IPS-NIHi7 (cell line): ENCODE measurements at regions not wholly inside any gene's neighbourhood (a gene's known extent, or its start where the extent isn't known, plus 50 kb on each side); places are given as distances from the start of the nearest gene placed in this dataset.
A peak's percentile ranks its signal among the peaks of the same experiment; 100 is the strongest.

Experiments used
- DNase-seq: peaks from one replicate; pipeline ENCODE4 v3.0.0; 2012; ENCODE audit warnings: mixed read lengths; ENCODE audit errors: extremely low spot score

DNA sequence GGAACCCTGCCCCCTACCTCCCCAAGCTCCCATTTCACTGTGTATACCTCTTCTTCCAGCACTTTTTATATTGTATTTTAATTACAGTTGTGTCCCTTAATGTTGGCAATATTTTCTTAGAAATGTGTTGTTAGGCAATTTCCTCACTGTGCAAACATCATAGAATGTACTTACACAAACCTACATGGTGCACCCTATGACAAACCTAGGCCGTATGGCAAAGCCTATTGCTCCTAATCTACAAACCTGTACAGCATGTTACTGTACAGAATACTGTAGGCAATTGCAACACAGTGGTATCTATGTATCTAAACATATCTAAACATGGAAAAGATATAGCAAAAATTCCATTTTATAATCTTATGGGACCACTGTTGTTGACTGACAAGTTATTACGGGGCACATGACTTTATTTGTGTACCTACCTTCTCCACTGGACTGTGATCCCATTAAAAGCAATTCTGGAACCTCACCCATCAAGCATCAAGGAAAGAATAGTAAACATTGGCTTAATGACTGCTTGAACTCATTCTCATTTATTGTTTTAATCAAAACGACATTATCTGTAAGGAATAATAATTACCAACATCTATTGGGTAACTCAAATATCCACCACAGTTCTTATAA, 1641.5 kb upstream of the ZEB2 start:
- no peak for DNase-seq

DNA sequence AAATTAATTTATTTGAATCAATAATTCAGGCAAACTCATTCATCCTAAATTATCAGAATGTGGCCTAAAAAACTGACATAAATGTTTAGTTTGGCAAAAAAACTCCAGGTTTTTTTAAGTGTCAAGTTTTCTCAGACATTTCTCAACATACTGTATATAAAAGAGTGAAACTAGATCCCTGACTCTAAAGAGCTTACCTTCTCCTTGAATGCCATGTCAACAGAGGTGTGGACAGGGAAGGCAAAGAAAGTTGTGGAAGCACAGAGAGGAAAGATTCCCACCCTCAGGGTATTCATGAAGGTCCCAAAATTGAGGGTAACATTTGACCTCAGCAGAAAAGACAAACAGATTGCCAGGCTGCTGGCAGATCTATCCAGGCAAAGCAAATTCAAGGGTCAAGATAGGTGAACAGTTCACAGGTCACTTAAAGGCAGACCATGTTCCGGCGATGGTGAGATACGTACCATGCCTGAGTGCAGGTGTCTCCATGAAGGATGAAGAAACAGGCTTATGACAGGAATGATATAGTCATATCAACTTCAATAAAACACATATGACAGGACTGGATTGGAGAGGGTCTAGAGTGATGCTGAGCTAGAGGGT, 1638.3 kb upstream of the ZEB2 start:
- DNase-seq = no peak

DNA sequence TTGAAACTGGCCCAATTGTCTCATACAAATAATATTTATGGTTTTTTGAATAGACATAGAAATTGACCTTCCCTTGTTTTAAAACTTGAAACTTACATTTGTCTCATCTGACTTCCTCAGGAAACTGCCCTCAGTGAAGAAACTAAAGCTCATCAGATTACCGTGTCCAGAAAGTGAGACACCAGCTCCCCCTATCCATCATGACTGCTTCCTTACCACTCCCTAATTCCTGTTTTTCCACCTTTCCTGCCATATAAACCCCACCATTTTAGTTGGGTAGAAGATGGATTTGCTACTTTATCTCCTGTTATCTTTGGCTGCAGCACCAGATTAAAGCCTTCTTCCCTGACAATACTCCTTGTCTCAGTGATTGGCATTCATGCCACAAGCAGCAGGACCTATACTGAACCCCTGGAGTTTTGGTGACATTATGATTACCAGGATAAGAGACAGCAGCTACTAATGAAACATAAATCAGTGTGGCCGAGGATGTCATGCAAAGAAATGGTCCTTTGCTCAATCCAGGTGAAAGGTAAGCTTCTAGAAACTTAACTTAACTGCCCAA, 1627.6 kb upstream of the ZEB2 start:
- DNase-seq = peak; percentile 11

DNA sequence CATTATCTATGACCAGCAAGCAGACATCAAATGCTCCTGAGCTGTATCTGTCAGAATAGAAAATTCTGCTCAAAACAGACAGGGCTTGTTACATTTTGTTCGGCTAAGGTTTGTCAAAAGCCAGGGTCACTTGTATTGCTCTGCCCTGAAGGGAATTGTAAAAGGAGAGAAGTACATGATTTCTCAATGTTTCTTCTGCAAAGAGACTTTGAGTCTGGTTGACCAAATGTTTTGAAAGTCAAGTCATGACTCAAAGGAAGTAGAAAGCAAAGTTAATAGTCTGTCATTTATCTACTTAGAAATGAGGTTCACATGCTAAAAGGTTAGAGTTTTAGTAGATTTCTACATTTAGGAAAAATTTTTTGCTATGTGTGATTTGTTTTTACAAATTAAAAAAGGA, 1624.1 kb upstream of the ZEB2 start:
- DNase-seq = no peak

GRCh38 chr2:146138820-146139219, 1618.9 kb upstream of the ZEB2 start:
- no peak for DNase-seq

DNA sequence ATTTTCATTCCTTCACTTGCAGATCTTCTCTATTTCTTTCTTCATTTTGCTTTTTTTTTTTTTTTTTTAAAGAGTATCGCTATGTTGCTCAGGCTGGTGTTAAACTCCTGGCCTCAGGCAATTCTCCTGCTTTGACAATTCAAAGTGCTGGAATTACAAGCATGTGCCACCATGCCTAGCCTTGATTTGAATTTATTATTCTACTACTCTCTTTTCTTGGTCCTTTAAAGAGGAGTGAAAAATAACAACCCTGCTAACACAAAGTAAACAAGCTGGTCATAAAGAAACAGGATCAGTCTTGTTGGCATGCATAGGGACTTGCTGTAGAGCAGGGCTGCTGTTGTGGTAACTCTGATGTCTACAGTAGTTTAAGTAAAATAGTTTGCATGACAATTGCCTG, 1615.3 kb upstream of the ZEB2 start:
- peak; percentile 12 for DNase-seq

DNA sequence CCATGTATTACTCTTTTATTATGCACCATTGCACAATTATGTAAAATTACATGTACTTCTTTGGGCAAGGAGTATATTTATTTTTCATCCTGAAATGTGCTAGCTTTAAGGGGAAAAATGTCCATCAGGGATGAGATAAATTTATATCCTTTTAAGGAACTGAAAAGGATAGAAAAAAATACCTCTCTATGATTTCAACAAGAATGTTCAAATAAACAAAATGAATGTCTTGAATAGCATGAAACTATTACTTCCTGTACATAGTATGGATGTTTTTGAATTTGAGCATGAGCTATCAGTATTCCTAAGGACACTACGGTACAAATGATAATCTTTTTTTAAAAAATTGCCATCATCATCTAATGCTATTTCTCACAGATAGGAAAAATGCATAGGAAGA, 1611.9 kb upstream of the ZEB2 start:
- DNase-seq = no peak

GRCh38 chr2:146131048-146131447, 1611.1 kb upstream of the ZEB2 start:
- no peak for DNase-seq

DNA sequence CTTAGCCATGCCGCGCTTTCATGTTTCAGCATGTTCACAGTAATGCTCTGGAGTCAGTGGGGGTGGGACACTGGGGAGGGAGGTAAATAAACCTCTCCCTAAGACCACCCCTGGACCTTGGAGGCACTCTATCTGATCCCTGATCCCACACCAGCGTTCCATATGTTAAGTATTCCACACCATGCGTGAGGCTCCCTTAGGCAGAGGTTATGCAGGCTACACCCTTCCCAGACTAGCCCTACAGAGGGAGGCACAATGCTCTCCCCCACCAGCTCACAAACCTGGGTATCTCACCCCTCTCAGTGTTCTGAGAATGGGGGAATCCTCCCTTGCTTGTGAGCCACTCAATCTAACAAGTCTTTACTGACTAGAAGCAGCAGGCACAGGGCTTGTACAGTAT, 1610.4 kb upstream of the ZEB2 start:
- no peak for DNase-seq

- no peak for DNase-seq
Observed at GRCh38 chr2:146129231-146129630, 1609.3 kb upstream of the ZEB2 start.

DNA sequence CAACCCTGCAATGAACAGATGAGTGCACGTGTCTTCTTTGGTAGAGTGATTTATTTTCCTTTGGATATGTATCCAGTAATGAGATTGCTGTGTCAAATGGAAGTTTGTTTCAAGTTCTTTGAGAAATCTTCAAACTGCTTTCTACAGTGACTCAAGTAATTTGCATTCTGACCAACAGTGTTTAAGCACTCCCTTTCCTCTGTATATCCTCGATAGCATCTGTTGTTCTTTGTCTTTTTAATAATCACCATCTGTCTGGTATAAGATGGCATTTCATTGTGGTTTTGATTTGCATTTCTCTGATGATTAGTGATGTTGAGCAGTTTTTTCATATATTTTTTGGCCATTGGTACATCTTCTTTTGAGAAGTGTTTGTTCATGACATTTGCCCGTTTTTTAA, 1608.3 kb upstream of the ZEB2 start:
- no peak for DNase-seq

GRCh38 chr2:146125551-146125950, 1605.6 kb upstream of the ZEB2 start:
- no peak for DNase-seq

DNA sequence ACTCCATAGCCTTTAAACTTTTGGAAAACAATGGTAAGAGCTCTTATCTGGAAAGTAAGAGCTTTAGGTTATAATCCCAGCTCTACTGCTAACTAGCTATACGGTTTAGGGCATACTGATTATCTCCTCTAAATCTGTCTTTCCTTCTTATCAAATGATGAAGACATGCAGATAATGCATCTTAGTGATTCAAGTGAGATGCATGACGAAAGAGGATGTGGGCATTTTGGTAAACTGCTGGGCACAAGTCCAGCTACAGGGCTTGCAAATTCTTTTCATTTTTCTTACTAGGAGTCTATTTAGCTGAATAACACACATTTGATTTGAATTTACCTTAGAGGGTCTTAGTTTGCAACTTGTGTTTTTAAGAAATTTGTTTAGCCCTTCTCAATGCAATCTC, 1604.8 kb upstream of the ZEB2 start:
- no peak for DNase-seq

- DNase-seq = no peak
Observed at GRCh38 chr2:146123714-146124113, 1603.8 kb upstream of the ZEB2 start.

- no peak for DNase-seq
Observed at GRCh38 chr2:146123256-146123655, 1603.3 kb upstream of the ZEB2 start.

DNA sequence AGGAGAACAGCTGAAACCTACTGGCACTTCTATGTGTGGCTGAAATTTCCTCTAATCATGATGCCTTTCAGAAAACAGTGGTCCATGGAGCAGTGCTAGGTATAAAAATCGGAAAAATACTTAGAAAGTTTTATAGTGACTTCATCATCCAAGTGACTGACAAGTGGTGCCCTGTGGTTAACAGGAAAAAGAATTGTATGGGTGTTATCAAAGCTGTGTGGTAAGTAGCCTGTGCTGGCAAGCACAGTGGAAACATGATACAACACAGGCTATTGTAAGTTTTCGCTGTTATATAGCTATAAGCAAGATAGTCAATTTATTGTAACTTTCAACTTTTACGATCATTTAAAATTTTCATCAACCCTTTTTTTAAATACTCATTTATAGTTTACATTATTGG, 1599.7 kb upstream of the ZEB2 start:
- DNase-seq = no peak

GRCh38 chr2:146108993-146109392, 1589.1 kb upstream of the ZEB2 start:
- no peak for DNase-seq

GRCh38 chr2:146094185-146094584, 1574.3 kb upstream of the ZEB2 start:
- DNase-seq = no peak

GRCh38 chr2:146081459-146081858, 1561.5 kb upstream of the ZEB2 start:
- no peak for DNase-seq

DNA sequence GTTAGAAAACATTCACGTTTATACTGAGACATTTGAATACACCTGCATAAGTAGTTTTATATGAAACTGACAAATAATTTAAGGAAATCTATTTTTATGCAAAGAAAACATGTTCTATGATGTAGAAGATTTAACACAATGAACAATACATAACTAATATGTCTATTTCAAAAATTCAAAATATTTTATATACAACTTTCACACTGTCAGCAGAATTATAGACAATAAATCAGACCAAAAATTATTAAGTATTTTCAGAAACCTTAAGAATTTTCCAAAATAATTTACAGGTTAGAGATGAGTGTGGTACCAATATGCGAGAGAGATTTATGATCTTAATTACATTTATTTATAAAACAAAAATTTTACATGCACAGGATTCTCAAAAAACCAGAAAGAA, 1561.0 kb upstream of the ZEB2 start:
- no peak for DNase-seq

- no peak for DNase-seq
Observed at GRCh38 chr2:146079216-146079615, 1559.3 kb upstream of the ZEB2 start.

- DNase-seq = no peak
Observed at GRCh38 chr2:146077156-146077555, 1557.2 kb upstream of the ZEB2 start.

- DNase-seq = no peak
Observed at GRCh38 chr2:146068051-146068450, 1548.1 kb upstream of the ZEB2 start.

GRCh38 chr2:146048141-146048540, 1528.2 kb upstream of the ZEB2 start:
- DNase-seq = no peak
